SK-N-SH (cell line): ENCODE measurements at regions not wholly inside any gene's neighbourhood (a gene's known extent, or its start where the extent isn't known, plus 50 kb on each side); places are given as distances from the start of the nearest gene placed in this dataset.

Experiments
- RCOR1 ChIP-seq: fragments of 150-350 bp; IDR thresholded peaks from 2 replicates; pipeline ENCODE4 v1.6.1; 2017; ENCODE audit warnings: antibody characterized with exemption, low read length
- TAF1 ChIP-seq: IDR thresholded peaks from 2 replicates; pipeline ENCODE4 v1.6.1; 2012; ENCODE audit warnings: low read depth, mild to moderate bottlenecking, low read length, moderate library complexity, borderline replicate concordance
- YY1 ChIP-seq: IDR thresholded peaks from 2 replicates; pipeline ENCODE4 v1.4.0; 2012; ENCODE audit warnings: low read depth, mild to moderate bottlenecking
- TF ChIP-seq, protein P1 (sequence below): IDR thresholded peaks from 2 replicates; pipeline ENCODE4 v1.4.0; 2012; ENCODE audit warnings: low read depth, borderline replicate concordance

DNA sequence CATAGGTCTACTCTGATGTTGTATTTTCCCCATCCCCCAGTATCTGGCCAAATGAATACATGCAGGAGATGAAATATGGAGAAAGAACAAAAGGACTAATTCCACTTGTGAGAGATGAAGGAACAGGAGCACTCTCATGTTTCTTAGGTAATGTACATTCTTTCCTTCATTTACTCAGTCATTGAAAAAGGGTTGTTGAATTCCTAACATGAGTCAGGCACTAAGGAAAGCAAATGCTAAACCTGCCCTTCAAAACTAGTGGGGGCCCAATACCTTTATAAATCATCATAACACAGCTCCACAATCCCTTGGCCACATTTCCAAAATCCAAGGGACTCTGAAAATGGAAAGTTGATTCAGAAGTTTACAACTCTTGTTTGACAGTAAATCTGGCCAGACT lies 94.3 kb downstream of the DIRAS3 start:
- TF ChIP-seq TAF1 (no peak), RCOR1 (no peak), YY1 (no peak)
- TF ChIP-seq, protein P1, sequence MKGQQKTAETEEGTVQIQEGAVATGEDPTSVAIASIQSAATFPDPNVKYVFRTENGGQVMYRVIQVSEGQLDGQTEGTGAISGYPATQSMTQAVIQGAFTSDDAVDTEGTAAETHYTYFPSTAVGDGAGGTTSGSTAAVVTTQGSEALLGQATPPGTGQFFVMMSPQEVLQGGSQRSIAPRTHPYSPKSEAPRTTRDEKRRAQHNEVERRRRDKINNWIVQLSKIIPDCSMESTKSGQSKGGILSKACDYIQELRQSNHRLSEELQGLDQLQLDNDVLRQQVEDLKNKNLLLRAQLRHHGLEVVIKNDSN, result no peak
